Hematopoietic multipotent progenitor cell treated with erythropoietin and hydrocortisone succinate and interleukin-3 and kit ligand, for 8 days (in vitro differentiated cells): ENCODE measurements at regions not wholly inside any gene's neighbourhood (a gene's known extent, or its start where the extent isn't known, plus 50 kb on each side); places are given as distances from the start of the nearest gene placed in this dataset.
"Not testable (repeated sequence)": the region's sequence is repeated elsewhere in the genome, so short reads cannot be mapped to it uniquely, and the experiment has no call there.

Experiments
- DNase-seq: peaks from one replicate; pipeline ENCODE4 v3.0.0-alpha.2; 2015

GRCh38 chr7:131957338-131958020 is 401.1 kb upstream of the PODXL start:
- no peak for DNase-seq

- DNase-seq, result no peak
Measured at GRCh38 chr7:131956864-131957263, 400.4 kb upstream of the PODXL start.

DNA sequence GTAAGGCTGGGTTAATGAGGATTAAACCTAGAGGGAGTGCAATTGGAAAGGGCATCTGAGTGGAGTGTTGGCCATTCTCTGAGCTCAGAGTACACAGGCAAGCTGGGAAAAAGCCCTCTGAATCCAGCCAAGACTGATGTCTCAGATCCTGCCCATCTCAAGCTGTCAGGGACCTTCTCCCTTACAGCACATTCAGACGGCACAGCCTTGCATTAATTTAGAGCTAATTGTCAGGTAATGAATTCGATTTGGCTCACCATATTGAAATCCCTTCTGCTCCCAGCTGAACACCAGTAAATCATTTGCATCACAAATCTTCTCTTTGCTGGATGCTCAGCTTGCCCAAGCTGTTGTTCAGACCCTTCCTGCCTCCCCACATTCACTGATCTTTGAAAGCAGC is 399.3 kb upstream of the PODXL start:
- no peak for DNase-seq

DNA sequence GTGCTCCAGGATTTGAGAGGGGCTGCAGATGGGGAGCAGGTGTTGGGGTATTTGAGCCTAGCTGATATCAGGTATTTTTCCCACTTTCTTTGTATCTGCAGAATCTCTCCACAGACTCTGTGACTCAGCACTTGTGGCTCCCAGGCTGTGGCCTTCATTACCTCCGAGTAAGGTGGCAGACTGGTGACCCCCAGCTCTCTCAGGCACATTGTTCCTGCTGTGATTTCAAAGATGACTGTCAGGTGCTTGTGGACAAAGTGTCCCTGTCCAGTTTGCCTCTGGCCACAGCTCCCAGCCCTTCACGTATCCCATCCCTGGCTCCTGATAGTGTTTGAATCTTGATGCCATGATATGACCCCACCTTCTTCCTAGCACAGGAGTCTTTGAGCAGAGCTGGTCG is 396.8 kb upstream of the PODXL start:
- no peak for DNase-seq

GRCh38 chr7:131952365-131952764 is 395.9 kb upstream of the PODXL start:
- DNase-seq, result no peak

GRCh38 chr7:131950758-131951157 is 394.3 kb upstream of the PODXL start:
- no peak for DNase-seq

DNA sequence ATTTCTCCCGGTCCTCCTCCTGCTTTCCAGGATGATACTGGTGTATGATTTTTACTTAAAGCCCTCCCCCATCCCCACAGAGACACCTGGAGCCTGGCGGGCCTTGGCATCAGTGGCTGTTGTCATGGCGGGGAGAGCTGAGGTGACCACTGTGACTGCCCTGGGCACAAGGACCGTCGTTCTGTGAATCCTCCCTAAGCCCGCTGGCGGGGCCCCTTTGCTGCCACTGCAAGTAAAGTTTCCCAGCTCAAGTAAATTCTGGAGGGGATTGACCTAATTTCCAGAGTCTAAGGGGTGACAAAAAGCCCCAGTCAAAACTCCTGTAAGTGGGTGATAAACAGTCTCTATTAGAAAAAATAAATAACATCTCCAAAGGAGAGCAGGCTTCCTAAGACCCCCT is 393.2 kb upstream of the PODXL start:
- no peak for DNase-seq

GRCh38 chr7:131948434-131949053 is 392.1 kb upstream of the PODXL start:
- DNase-seq, result no peak

- DNase-seq, result no peak
Measured at GRCh38 chr7:131947661-131948060, 391.2 kb upstream of the PODXL start.

DNA sequence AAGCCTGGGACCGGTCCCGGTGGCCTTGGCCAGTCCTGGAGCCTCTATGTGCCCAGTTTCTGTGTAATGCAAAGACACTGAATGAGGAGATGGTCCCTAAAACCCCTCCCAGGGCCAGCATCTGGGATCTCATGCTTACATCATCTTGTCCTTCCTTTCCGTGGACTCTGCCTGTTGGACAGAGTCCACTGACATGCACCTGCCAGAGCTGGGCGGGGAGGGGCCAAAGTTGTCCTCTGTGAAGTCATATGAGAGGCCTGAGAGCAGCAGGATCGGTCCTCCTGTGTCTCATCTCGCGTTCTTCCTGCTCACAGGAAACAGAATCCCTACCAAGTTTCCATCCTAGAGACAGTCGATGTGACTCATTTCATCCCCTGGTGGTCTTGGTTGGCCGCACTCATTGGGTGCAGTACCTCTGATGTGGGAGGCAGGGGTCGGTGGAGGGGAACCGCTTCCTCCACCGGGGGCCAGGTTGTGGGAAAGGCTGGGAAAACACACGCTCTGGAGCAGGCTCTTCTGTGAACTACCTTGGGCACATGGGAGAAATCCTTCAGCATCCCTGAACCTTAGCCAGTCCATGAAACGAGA is 389.6 kb upstream of the PODXL start:
- no peak for DNase-seq

DNA sequence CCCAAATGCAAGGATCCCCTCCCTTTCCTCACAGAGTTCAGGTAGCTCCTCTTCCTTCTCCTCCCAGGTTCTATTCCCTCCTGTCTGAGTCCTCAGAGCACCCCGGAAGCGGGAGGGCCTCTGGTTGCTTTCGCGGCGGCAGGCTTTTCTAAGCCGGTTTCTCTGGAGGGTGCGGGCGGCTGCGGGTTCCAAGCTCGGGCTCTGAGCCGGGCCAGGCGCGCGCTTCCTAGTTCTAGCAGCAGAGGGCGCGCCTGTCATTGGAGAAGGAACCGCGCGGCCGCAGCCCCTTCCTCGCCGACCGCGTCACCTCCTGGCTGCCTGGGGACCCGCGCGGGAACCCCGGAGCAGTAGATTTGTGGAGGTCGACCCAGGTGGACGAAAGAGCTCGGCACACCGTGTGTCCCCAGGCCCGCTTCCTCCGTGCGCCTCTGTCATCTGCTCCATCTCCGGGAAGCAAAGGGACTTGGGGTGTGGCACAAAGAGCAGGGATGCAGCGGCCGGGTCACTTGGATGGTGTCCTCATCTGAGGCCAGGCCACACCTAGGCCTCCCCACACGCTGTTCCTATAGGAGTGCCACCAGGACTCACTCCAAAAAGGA is 389.0 kb upstream of the PODXL start:
- DNase-seq, result peak; percentile 8

DNA sequence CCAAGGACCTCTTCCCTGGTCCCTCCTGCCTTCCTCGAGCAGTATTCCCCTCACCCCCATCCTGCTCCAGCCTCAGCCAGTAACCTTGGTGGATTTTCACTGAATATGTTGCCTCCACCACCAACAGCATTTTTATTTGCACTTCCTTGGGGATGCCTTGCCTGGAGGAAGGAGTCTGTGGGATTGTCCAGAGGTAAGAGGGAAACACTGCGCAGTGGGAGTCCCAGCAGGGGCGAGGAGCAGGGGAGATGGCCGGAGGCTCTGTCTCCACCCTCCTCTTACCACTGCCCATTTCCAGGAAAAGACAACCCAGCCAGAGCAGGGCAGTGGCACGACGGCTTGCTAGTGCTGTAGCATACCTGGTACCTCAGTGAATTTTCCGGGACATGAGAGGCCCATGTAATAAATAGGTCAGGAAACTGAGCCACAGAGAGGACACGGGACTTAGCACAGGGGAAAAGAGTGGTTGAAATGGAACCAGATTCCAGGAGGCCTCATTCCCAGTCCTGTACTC is 388.2 kb upstream of the PODXL start:
- DNase-seq, result no peak

GRCh38 chr7:131943646-131944045 is 387.2 kb upstream of the PODXL start:
- DNase-seq, result no peak

- no peak for DNase-seq
Measured at GRCh38 chr7:131943211-131943610, 386.8 kb upstream of the PODXL start.

GRCh38 chr7:131942287-131943150 is 386.1 kb upstream of the PODXL start:
- DNase-seq, result no peak

- DNase-seq, result no peak
Measured at GRCh38 chr7:131941291-131941690, 384.9 kb upstream of the PODXL start.

DNA sequence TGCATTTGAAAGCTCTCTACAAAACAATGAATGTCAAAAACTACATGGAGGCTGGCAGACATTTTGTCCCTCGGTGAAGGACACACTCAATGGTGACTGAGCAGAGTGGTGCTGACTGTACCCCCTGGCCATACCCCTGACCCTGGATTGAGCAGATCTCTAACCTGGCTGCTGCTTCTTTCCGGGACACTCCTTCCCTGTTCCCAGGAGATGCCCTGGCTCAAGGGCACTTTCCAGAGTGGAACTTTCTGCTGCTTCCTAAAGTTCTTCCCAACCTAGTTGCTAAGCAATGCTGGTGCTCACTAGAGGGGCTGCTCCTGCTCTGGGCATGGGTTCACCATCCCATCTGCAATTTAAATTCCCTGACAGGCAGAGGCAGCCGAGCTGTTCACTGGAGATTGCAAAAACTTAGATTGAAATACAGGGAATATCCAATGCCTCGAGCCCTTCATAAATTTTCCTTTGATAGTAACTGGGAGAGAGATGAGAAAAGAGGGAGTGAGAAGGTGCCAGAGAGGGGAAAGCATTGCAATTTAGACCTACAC is 384.3 kb upstream of the PODXL start:
- DNase-seq, result no peak

DNA sequence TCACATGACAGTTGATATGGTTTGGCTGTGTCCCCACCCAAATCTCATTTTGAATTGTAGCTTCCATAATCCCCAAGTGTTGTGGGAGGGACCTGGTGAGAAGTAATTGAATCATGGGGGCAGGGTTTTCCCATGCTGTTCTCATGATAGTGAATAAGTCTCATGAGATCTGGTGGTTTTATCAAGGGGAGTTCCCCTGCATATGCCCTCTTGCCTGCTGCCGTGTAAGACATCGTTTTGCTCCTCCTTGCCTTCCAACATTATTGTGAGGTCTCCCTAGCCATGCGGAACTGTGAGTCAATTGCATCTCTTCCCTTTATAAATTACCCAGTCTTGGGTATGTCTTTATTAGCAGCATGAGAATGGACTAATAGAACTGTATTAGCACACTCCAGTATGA is 382.4 kb upstream of the PODXL start:
- DNase-seq, result not testable (repeated sequence)

- no peak for DNase-seq
Measured at GRCh38 chr7:131937868-131938267, 381.4 kb upstream of the PODXL start.

GRCh38 chr7:131935180-131935579 is 378.8 kb upstream of the PODXL start:
- DNase-seq, result no peak

DNA sequence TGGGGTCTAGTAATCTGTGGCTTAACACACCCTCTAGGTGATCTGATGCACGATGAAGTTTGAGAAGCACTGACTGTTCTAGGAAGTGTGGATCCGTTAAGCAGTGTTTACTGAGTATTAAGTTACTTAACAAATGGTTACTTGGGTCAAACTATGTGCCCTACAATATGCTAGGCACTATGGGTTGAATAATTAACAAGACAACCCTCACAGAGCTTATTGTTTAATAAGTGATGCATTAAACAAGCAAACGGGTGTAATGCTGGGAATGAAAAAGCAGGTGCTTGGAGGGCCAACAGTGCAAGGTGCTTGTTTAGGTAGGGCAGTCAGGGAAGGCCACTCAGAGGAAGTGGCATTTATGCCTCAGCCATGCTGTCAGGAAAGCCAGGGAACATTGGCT is 378.0 kb upstream of the PODXL start:
- DNase-seq, result no peak

GRCh38 chr7:131933751-131934289 is 377.4 kb upstream of the PODXL start:
- DNase-seq, result no peak
